Endothelial cell of umbilical vein (primary cell): ENCODE measurements at regions not wholly inside any gene's neighbourhood (a gene's known extent, or its start where the extent isn't known, plus 50 kb on each side); places are given as distances from the start of the nearest gene placed in this dataset.

Experiments used
- BruUV-seq: library from RNA; stranded (reverse); fragments of 400-500 nt; replicated peaks from 2 replicates; lab custom pipeline; 2021; lab: Mats Ljungman, UMichigan
- CTCF ChIA-PET: fragments of 300-600, 350-600 bp; sonication (Branson Sonifier 250); formaldehyde crosslinking; loops from one replicate; lab custom pipeline; 2021; ENCODE audit warnings: antibody characterized with exemption, inconsistent platforms; lab: Charles Lee
- POLR2A ChIA-PET: fragments of 300-600, 350-600 bp; sonication (Branson Sonifier 250); formaldehyde crosslinking; loops from one replicate; lab custom pipeline; 2021; ENCODE audit warnings: antibody characterized with exemption, inconsistent platforms; lab: Charles Lee
- DNase-seq: peaks from one replicate; pipeline ENCODE4 v3.0.0-alpha.2; 2011; ENCODE audit warnings: low read depth, low spot score
- FAIRE-seq: peaks from 2 replicates; lab custom pipeline; 2011; peaks lifted over from hg19 to GRCh38; lab: Jason Lieb, UNC
- H2AFZ ChIP-seq: 2 replicates; pipeline ENCODE4 v1.6.0; 2012; ENCODE audit warnings: low read depth, low read length, control low read depth, inconsistent platforms
- H3K27ac ChIP-seq: 2 replicates; pipeline ENCODE4 v1.5.1; 2011; ENCODE audit warnings: low read depth, mild to moderate bottlenecking, control low read depth, low read length, moderate library complexity; ENCODE audit not compliant: insufficient read depth
- H3K27me3 ChIP-seq, 2 experiments: 2 replicates each; pipeline versions ENCODE4 v1.6.0 to v1.6.1; 2011; ENCODE audit warnings: low read length in 2 of 2, mixed read lengths in 1 of 2; ENCODE audit not compliant: control insufficient read depth in 2 of 2, insufficient read depth in 2 of 2
- H3K36me3 ChIP-seq, 2 experiments: 2 replicates in 1 of 2; 3 replicates in 1 of 2; pipeline ENCODE4 v1.5.1; 2011; ENCODE audit warnings: low read length in 2 of 2, mild to moderate bottlenecking in 1 of 2, moderate library complexity in 1 of 2; ENCODE audit not compliant: control insufficient read depth in 2 of 2, insufficient read depth in 2 of 2; ENCODE audit errors: extremely low read depth in 1 of 2
- H3K4me1 ChIP-seq: 3 replicates; pipeline ENCODE4 v1.5.1; 2011; ENCODE audit warnings: mild to moderate bottlenecking, low read length; ENCODE audit not compliant: control insufficient read depth, insufficient read depth; ENCODE audit errors: extremely low read depth
- H3K4me2 ChIP-seq: 2 replicates; pipeline ENCODE4 v1.6.1; 2011; ENCODE audit warnings: low read length, control low read depth, mixed read lengths; ENCODE audit not compliant: insufficient read depth
- H3K4me3 ChIP-seq, 3 experiments: fragments of 200-600 bp in 1 of 3; sonication (generic), shearing (Covaris generic) in 1 of 3; replicated peaks in 1 of 3; 2 replicates each; pipeline ENCODE4 v1.5.1; 2011 to 2016; ENCODE audit warnings: control low read depth in 3 of 3, low read length in 3 of 3, mild to moderate bottlenecking in 2 of 3, inconsistent platforms in 1 of 3, low read depth in 1 of 3, moderate library complexity in 1 of 3; ENCODE audit not compliant: insufficient read depth in 1 of 3
- H3K79me2 ChIP-seq: 2 replicates; pipeline ENCODE4 v1.6.0; 2012; ENCODE audit warnings: low read length, inconsistent platforms; ENCODE audit not compliant: control insufficient read depth, insufficient read depth
- H3K9ac ChIP-seq: replicated peaks from 2 replicates; pipeline ENCODE3; 2011; ENCODE audit warnings: low read length, control low read depth; ENCODE audit not compliant: insufficient read depth; ENCODE audit errors: extremely low read depth
- H3K9me1 ChIP-seq: replicated peaks from 3 replicates; pipeline ENCODE4 v1.6.0; 2011; ENCODE audit warnings: mild to moderate bottlenecking, low read length; ENCODE audit not compliant: control insufficient read depth, insufficient read depth; ENCODE audit errors: extremely low read depth
- H3K9me3 ChIP-seq: replicated peaks from 2 replicates; pipeline ENCODE4 v1.5.1; 2012; ENCODE audit warnings: low read length, inconsistent platforms; ENCODE audit not compliant: control insufficient read depth, insufficient read depth
- H4K20me1 ChIP-seq: replicated peaks from 2 replicates; pipeline ENCODE3; 2011; ENCODE audit warnings: mild to moderate bottlenecking, low read length; ENCODE audit not compliant: control insufficient read depth, insufficient read depth; ENCODE audit errors: extremely low read depth
- CTCF ChIP-seq, 2 donors: IDR thresholded peaks; 1 replicate in 1 of 2; 2 replicates in 1 of 2; pipeline ENCODE4 v1.5.1; 2011; ENCODE audit warnings: low read length in 2 of 2, mild to moderate bottlenecking in 2 of 2, moderate library complexity in 2 of 2, control low read depth in 1 of 2, inconsistent platforms in 1 of 2, low read depth in 1 of 2; ENCODE audit not compliant: insufficient read depth in 1 of 2; ENCODE audit errors: extremely low read depth in 1 of 2
- EZH2 ChIP-seq: IDR thresholded peaks from 2 replicates; pipeline ENCODE4 v1.6.1; 2012; ENCODE audit warnings: borderline replicate concordance, low read depth, mild to moderate bottlenecking, moderate library complexity, low read length, inconsistent platforms; ENCODE audit not compliant: severe bottlenecking
- FOS ChIP-seq: IDR thresholded peaks from 2 replicates; pipeline ENCODE4 v1.6.1; 2011; ENCODE audit warnings: mild to moderate bottlenecking, low read length, moderate library complexity, borderline replicate concordance; ENCODE audit not compliant: insufficient read depth
- GATA2 ChIP-seq: IDR thresholded peaks from 2 replicates; pipeline ENCODE4 v1.7.0; 2011; ENCODE audit warnings: low read depth, mild to moderate bottlenecking, moderate library complexity, mixed read lengths, low read length; ENCODE audit not compliant: insufficient read length, insufficient read depth
- JUN ChIP-seq: IDR thresholded peaks from 2 replicates; pipeline ENCODE4 v1.6.1; 2011; ENCODE audit warnings: borderline replicate concordance, low read depth; ENCODE audit not compliant: insufficient read length, insufficient read depth
- MYC ChIP-seq: IDR thresholded peaks from one replicate; pipeline ENCODE4 v1.6.1; 2011; ENCODE audit warnings: mild to moderate bottlenecking, low read depth, low read length
- POLR2A ChIP-seq: IDR thresholded peaks from 2 replicates; pipeline ENCODE4 v1.6.1; 2012; ENCODE audit warnings: low read depth, mild to moderate bottlenecking, control low read depth, low read length
- POLR2AphosphoS5 ChIP-seq: IDR thresholded peaks from 2 replicates; pipeline ENCODE4 v1.6.1; 2012; ENCODE audit warnings: low read depth, mild to moderate bottlenecking, control low read depth, low read length, moderate library complexity; ENCODE audit not compliant: insufficient read depth
- dilution Hi-C: fragments of 300-500 bp; cut with MboI; formaldehyde crosslinking; loops from one replicate; pipeline ENCODE4 v1.15.0; 2019; ENCODE audit warnings: low sequenced_read_pairs; ENCODE audit not compliant: extremely low pct_ligation_motif_present
- intact Hi-C: fragments of 100-400 bp; cut with micrococcal nuclease; formaldehyde crosslinking; loops from one replicate; pipeline ENCODE4 v1.10.0; 2022
- TF ChIP-seq, protein P1 (sequence below): IDR thresholded peaks from 2 replicates; pipeline ENCODE4 v1.6.1; 2011; ENCODE audit not compliant: insufficient read depth, insufficient read length

GRCh38 chr15:95471690-95472086 is 858.8 kb upstream of the NR2F2 start:
- POLR2A ChIA-PET: no interaction called here
- TF ChIP-seq GATA2: no peak
- TF ChIP-seq EZH2: no peak
- TF ChIP-seq POLR2AphosphoS5: no peak
- TF ChIP-seq CTCF (IDR thresholded peaks at IDR 0.05; ENCODE audit: extremely low read depth in 1 of 2, insufficient read depth in 1 of 2, low read depth in 1 of 2, low read length in 2 of 2): no peak
- TF ChIP-seq MYC: no peak
- no peak for TF ChIP-seq JUN
- TF ChIP-seq, protein P1, sequence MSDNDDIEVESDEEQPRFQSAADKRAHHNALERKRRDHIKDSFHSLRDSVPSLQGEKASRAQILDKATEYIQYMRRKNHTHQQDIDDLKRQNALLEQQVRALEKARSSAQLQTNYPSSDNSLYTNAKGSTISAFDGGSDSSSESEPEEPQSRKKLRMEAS: no peak
- no peak for TF ChIP-seq FOS
- no peak for TF ChIP-seq POLR2A
- DNase-seq: no peak
- H3K4me3 ChIP-seq: no peak overlapping the region
- H3K27ac ChIP-seq: no peak overlapping the region
- H3K9me3 ChIP-seq: no peaks in the 10 kb centered on the region
- no peaks in the 10 kb centered on the region for H4K20me1 ChIP-seq
- dilution Hi-C loops: no loop called here
- no peaks in the 10 kb centered on the region for H3K79me2 ChIP-seq
- no peak overlapping the region for H3K9ac ChIP-seq
- peak overlapping the region; percentile 4 for H3K4me2 ChIP-seq
- no peaks in the 10 kb centered on the region for H3K27me3 ChIP-seq
- no peak for FAIRE-seq
- peaks cover 35% of the 10 kb centered on the region for H3K4me1 ChIP-seq
- BruUV-seq: no TSS peak
- H3K36me3 ChIP-seq: no peaks in the 10 kb centered on the region
- H3K9me1 ChIP-seq: no peaks in the 10 kb centered on the region
- intact Hi-C loops: no loop called here
- peak overlapping the region; percentile 54 for H2AFZ ChIP-seq
- CTCF ChIA-PET: interaction anchor here (0.9 kb wide), 1 partner anchor 14 kb away, joined by 4 read pairs; no protein-coding TSS in a partner anchor
